Jurkat, Clone E6-1 (cell line): ENCODE measurements at regions not wholly inside any gene's neighbourhood (a gene's known extent, or its start where the extent isn't known, plus 50 kb on each side); places are given as distances from the start of the nearest gene placed in this dataset.

Source experiments
- DNase-seq: peaks from one replicate; pipeline ENCODE4 v3.0.0-alpha.2; 2011; ENCODE audit warnings: low read depth, low spot score
- H3K4me3 ChIP-seq: 2 replicates; pipeline ENCODE4 v1.5.1; 2011; ENCODE audit warnings: mild to moderate bottlenecking, low read length, control low read depth, moderate library complexity

DNA sequence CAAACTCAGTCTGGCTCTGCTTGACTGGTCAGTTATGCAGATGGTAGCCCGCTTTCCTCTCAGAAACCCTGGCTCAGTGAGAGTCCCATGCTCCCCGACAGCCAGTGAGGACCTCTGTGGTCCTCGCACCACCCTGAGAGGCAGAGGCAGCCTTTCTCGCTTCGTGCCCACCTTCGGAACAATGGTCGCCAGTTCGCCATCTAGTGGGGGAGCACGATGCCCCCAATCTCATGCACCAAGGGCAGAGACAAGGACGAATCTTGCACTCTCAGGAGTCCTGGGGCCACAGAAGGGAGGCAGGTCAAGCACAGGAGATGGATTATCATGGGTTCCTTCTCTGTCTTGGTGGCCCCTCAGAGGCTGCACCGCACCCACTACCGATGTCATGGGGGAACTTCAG lies 75.2 kb downstream of the RHCG start:
- no peak for DNase-seq
- H3K4me3 ChIP-seq, result no peak overlapping the region

DNA sequence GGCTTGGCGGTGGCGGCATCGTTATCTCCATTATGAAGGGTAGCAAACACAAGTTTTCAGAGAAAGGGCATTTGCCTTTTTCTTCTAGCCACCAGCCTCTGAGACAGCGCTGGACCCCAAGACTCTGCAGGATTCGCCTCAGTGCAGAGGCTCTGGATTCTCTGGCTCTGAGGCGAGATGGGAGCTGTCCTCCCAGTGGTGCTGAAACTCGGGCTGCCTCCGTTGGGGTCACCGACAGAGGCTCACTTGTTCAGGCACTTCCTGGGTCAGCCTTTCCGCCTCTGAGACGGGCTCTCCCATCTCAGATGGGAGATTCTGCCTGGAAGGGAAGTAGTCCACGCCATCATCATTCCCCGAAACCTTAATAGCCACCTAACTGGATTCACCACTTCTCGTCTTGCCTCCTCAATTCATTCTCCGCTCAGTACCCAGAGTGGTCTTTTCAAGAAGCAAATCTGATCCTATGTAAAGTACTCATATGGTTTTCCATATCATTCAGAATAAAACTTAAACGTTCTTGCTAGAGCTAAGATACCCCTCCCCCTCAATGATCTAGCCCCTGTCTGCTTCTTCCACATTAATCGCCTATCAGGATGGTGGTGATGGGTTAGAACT lies 76.9 kb downstream of the RHCG start:
- DNase-seq, result no peak
- H3K4me3 ChIP-seq, result no peak overlapping the region

DNA sequence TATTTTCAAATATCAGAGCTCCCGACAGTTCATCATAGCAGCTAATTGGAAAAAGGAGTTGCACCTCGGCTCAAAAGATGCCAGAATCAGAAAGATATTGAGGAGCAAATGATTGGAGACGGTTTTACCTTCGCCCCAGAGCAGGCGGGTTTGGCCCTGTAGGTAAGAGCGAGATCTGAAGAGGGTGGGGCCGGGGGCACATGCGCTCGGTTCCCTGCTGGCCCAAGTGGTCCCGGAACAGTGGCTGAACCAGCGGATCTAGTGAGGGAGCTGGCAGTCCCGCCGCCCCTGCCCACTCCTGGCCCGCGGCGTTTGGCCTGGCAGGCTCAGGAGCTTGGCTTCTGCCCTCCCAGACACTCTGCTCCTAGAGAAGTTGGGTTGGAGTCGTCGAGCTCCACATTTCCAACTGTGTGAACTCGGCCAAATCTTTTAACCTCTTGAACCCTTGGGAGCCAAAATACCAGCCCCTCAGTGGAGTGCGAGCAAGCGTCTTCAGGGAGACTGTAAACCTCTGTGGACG lies 79.1 kb downstream of the RHCG start:
- no peak overlapping the region for H3K4me3 ChIP-seq
- no peak for DNase-seq

DNA sequence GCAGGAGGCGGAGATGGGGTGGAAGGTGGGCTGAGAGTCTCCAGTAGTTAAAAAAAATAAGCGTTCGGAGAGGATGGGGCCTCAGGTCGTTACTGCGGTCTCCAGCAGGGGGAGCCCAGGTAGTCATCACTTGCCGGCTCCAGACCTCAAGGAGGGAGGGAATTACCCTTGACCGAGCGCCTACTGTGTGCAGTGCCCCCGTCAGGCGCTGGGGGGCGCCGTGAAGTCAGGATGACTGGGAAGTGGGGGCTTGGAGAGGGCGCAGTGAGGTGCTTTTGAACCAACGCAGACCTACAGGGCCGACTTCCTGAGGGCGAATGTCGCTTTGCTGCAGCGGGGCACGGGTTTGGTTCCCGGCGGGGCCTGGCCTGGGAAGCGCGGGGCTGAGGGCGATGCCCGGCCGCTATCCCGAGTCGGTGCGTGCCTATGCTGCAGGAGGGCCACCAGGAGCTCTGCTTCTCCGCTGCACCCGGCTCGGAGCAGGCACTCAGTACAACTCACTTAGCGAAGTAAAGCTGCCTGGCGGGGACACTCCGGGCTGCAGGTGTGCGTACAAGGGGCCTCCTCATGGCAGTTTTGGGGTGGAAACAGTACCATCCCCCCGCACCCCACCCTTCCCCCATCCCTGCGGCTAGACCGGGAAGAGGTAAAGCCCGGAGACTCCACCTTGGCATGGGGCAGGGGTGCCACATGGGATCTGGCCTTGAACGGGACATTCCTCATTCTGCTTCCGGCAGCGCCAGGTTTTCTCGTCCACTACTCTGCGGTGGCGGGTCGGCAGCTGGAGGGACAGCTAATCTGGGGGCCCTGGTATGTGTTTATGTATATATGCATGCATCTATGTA lies 79.8 kb downstream of the RHCG start:
- peak; percentile 84 for DNase-seq
- H3K4me3 ChIP-seq, result no peak overlapping the region

DNA sequence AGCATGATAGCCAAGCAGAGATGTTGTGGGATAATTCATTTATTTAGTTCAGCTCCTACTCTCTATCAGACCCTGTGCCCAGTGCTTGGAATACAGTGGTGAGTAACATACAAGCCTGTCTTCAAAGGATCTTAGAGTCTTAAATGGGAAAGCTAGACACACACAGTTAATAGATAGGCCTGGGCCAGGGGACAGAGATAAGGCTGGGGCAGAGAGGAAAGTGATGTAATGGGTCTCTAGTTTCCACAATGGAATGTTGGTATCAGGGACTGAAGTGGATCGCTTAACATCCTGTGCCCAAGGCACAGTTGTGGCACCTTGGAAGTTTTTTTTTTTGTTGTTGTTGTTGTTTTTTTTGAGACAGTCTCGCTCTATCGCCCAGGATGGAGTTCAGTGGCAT lies 79.9 kb upstream of the POLG start:
- no peak for DNase-seq
- no peak overlapping the region for H3K4me3 ChIP-seq

DNA sequence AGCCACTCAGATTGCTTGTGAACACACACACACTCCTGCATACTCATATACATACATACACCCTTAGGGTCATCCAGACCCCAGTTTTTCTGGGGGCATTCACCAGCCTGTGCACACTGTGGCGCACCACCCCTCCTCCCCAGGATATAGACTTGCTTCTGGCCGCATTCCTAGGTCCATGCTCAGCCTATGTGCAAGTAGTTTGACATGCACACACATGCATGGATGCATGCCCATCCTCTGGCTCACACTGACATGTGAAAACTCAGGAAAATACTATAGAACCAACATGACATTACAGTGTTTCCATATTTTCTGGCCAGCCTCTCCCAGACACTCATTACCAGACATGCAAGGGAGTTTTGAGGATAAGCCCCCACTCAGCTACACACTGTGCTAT lies 79.3 kb upstream of the POLG start:
- H3K4me3 ChIP-seq, result no peak overlapping the region
- no peak for DNase-seq

DNA sequence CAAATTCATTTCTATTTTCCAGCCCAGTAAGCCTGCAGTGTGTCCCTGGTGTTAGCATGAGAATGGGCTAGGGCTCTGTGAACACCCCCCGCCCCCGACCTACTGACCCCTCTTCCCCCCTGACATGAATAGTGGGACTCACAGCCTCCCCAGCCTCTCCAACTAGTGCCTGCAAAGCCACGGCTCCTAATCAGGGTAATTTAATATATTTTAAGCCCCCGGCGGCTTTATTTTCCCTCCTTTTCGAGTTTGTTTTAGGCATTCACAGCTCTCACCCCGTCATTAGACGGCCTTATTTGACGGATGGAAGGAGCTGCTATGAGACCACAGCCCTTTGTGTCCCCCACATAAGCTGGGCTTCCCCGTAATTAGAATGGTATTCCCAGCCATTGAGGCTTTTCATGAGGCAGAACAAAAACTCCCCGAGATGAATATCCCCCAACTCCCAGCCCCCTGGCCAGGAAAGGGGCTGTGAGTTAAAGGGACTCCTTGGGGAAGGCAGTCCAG lies 78.3 kb upstream of the POLG start:
- no peak overlapping the region for H3K4me3 ChIP-seq

DNA sequence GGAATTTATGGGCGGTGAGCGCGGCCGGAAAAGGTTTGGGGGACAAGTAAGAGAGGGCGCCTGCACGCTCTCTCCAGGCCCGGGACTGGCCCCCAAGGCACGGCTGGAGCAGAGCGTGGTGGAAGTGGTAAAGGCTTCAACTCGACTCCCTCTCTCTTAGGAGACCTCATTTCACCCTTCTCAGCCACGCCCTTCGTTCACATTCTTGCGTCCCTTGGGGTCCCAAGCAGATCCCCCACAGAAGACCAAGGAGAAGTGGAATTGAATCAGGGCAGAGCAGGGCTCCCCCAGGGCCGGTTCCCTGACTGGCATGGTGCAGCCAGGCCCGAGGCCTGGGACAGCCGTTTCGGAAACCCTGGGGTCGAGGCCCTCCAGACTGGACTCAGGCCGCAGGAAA lies 75.4 kb upstream of the POLG start:
- no peak overlapping the region for H3K4me3 ChIP-seq
- DNase-seq, result no peak

More for the DNA sequence above, 78.3 kb upstream of the POLG start:
- DNase-seq, result no peak

DNA sequence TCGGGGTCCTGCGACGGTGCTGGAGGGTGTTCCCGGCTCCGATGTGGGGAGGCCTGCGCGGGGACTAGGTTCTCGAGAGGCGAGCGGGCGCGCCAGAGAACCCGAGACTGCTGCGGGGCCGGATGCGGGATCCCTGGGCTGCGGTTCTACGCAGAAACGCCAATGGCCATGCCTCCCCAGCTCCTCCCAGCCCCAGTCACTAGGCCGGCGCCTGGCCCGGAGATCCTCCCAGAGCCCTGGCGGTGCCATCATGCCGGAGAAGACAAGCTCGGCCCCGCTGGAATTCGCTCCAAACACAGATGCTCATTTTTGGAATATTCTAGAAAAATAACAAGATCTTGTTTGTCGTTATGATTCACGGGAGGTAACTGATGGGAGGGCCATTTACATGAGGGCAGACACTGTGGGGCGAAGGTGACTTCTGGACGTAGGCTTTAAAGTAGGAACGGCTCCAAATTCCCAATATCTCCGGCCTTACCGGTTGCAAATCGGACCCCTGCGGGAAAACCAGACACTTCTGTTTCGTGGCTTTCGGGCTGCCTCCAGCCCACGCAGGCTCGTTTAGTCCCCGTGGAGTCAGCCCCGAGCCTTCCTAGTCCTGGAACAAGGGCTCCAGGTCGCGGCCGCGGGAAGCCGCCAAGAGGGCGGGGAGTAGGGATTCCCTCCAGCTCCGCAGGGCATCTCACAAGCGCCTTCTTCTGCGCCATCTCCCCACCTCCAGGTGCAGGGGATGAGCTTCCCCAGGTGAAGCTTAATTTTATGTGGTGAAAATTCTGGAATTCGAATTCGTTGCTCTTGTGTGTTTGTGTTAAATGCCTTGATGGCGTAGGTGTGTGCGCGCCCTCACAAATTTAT lies 74.8 kb upstream of the POLG start:
- no peak for DNase-seq
- no peak overlapping the region for H3K4me3 ChIP-seq

DNA sequence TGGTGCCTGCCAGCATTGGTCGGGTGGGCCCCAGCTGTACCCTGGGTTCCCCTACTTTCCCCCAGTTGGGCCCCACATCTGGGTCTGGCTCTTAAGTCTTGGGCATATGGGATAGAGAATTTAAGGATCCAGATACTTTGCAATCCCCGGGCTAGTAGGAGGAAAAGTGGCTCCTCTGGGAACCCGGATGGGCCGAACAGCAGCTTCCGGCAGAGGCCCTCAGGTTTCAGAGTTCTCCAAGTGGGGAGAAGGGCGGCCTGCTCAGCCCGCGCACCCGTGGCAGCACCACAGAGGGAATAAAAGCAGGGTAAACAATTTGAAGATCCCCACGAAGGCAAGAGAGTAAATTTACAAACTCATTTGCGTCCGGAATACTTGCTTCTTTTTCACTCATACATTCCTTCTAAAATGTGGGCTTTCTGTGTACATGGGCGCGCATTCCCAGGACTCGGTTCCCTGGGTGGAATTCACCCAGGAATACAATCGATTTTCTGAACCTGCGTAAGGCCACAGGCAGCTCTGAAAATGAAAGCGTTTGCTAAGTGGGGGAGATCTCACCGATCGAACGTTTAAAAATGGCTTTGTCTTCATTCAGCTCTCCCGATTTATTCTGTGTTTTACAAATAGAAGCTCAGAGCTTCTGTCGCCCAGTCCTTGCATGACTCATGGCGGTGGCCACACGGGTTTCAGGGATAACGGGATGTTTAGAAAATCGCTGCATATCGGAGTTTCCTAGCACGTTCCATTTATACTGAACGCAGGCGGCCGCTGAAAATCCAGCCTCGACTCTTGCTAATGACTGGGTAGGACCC lies 74.0 kb upstream of the POLG start:
- DNase-seq, result no peak
- no peak overlapping the region for H3K4me3 ChIP-seq

DNA sequence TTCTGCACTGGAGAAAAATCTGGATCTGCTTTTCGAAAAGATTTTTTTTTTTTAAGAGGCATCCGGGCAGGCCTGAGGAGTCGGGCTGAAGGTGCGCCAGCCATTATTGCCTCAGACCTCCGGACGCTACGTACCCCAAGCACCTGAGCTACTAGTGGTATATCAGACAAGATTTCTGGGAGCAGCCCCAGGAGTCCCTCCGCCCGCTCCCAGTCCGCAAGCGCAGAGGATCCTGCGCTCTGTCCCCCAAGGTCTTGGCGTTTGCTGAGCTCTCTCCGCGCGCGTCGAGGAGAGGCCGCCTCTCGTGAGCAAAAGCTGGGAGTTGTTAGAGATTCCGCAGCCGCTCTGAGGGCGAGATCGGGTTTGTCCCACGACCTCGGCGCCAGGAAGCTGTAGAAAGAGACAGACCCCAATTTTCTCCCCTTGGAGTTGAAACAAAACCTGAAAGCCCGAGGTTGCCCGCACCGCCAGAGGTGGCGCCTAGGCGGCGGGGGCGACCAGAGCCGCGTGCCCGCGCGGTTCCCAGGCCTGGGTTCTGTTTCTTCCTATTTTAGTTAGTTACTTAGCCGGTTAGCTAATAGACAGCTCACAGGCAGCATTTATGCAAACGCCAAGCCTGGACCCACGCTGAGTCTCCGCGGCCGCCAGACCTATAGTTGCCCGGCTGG lies 72.5 kb upstream of the POLG start:
- no peak for DNase-seq
- H3K4me3 ChIP-seq, result no peak overlapping the region

DNA sequence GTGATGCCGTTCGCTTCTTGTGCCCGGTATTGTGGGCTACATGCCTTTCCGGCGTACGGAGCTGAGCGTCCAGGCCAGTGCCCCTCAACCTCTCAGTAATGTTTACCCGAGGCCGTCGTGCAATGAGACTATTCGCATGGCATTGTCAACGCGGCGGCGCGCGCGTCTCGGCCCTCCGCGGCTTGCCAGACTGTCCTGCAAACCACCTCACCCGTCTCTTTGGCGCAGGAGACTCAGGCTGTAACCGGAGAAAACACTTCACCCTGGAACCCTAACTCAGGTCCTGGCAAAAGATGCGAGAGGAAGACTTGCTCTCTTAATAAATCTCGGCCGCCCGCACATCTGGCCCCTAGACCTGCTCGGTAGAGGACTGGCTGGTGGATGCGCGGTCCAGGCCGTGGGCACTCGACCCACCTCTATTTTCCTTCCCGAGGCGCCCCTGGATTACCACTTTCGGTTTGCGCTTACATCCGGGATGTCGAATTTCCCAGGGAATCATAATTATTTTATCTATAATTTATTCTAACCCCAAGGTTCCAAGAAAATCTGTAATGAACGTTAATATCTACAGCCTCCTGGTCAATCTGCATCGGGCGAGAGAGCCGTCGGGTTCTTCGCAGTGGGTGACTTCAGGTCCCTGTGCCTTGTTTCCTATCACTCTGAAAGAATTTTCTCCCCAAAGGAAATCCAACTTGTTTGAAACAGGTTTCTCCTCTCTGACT lies 71.8 kb upstream of the POLG start:
- DNase-seq, result no peak
- H3K4me3 ChIP-seq, result no peak overlapping the region

DNA sequence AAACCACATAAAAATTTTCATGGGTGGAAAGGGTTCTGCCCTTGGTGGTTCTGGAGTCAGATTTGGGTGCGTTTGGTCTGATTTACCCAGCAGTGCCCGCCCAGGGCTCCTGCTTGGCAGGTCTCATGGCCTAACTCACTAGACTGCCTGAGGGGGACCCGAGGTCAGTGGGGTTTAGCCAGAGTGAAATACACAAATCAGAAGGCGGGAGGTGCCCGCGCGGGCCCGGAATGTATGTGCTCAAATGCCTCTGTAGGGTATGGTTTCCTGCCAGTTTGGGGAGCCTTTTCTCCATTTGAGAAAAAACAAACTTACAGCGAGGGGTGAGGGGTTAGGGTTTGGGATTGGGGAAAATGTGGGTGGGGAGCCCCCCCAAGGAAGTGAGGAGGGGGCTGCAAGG lies 70.9 kb upstream of the POLG start:
- DNase-seq, result no peak
- H3K4me3 ChIP-seq, result no peak overlapping the region

DNA sequence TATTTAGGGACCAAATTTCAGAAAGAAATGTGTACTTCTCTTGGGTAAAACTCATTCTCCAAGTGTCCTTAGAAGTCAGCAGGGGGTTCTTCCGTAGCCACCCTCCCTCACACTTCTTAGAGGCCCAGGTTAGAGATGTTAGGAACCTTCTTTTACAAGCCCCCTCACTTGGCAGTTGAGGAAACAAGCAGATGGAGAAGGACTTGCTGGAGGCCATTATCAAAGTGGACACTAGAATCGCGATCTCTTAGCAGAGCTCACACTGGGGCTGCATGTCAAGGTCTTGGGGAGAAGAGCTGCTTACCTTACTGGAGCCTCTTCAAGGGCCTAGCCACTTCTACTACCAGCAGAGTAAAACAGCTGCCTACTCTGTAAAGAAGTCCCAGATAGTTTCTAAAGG lies 69.4 kb upstream of the POLG start:
- H3K4me3 ChIP-seq, result no peak overlapping the region
- no peak for DNase-seq

DNA sequence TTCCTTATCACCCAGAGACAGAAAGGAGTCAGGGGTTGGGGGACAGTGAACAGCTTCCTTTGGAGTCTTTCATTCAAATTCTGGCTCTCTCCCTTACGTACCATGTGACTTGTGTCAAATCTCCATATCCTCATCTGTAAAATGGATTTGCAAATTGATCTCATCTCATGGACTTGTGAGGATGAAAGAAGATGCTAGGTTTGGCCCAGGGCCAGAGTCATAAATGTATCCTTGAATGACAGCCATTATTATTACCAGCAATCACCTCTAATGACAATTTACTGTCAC lies 67.8 kb upstream of the POLG start:
- no peak overlapping the region for H3K4me3 ChIP-seq
- no peak for DNase-seq

DNA sequence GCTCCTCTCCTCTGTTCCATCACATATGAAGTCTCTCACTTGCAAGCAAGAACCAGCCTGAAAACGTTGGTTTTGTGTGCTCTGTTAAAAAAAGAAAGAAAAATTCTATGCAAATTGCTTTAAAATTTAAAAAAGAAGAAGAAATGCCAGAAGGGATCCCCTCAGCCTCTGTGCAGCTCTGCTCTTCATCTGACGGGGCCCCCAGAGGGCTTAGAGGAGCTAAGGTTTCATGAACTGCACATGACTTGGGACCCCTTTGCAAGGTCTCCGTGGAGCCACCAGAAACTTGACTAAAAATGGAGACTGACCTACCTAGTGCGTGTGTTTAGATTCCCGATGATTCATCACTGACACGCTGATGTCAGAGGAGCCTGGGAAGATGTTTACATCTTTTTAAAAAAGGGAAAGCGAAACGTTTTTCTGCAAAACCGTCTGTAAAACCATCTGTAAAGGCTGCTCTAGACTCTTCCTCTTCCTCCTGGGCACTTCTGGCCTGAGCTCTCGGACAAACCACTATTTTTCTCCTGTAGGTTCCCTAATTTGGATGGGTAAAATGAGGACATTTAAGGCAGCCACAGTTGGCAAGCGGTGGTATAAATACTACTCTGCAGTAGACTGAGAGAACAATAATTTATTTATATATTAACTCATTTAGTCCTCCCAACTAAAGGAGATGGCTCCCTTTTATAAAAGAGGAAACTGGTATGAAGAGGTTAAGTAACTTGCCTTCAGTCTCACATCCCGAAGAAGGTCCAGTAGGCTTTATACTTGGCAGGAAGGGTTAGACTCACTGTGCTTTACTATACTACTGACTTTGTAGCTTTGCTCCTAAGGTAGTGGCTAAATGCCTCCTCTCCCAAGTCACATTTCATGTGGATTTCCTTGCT lies 67.2 kb upstream of the POLG start:
- H3K4me3 ChIP-seq, result no peak overlapping the region
- no peak for DNase-seq
